Adrenal gland (tissue), 9 donors: ENCODE measurements at regions not wholly inside any gene's neighbourhood (a gene's known extent, or its start where the extent isn't known, plus 50 kb on each side); places are given as distances from the start of the nearest gene placed in this dataset.

ENCODE experiments used
- DNase-seq, 7 donors: peaks; one replicate each; pipeline ENCODE4 v3.0.0-alpha.2; 2019 to 2020
- H3K27ac ChIP-seq, 5 donors: fragments of 200-600 bp; sonication (generic) in 4 of 5; 1 replicate in 3 of 5; 2 replicates in 2 of 5; pipeline versions ENCODE4 v1.5.1 to v1.8.0; 2016 to 2020; ENCODE audit warnings: mild to moderate bottlenecking in 1 of 5
- H3K27me3 ChIP-seq: fragments of 200-600 bp; 2 replicates; pipeline ENCODE4 v1.8.0; 2021
- H3K36me3 ChIP-seq, 2 donors: fragments of 200-600 bp; replicated peaks in 1 of 2; 1 replicate in 1 of 2; 2 replicates in 1 of 2; pipeline versions ENCODE4 v1.5.1 to v1.8.0; 2018 to 2022
- H3K4me1 ChIP-seq, 2 donors: fragments of 200-600 bp; replicated peaks in 1 of 2; 1 replicate in 1 of 2; 2 replicates in 1 of 2; pipeline versions ENCODE4 v1.5.1 to v1.8.0; 2018 to 2021
- H3K4me3 ChIP-seq, 4 donors: fragments of 200-600 bp; sonication (generic) in 3 of 4; one replicate each; pipeline ENCODE4 v1.5.1; 2016 to 2018
- H3K9me3 ChIP-seq, 3 donors: fragments of 200-600 bp; sonication (generic) in 1 of 3; replicated peaks in 1 of 3; 1 replicate in 2 of 3; 2 replicates in 1 of 3; pipeline versions ENCODE4 v1.5.1 to v1.8.0; 2016 to 2021
- CTCF ChIP-seq, 6 experiments: fragments of 450-650 bp in 4 of 6; fragments of 200-600 bp in 2 of 6; sonication (generic) in 1 of 6; IDR thresholded peaks; 1 replicate in 5 of 6; 2 replicates in 1 of 6; pipeline versions ENCODE4 v1.5.1 to v1.8.0; 2016 to 2021; ENCODE audit warnings: antibody characterized with exemption in 6 of 6, mild to moderate bottlenecking in 2 of 6, moderate library complexity in 1 of 6
- POLR2A ChIP-seq, 2 donors: fragments of 450-650 bp; IDR thresholded peaks; one replicate each; pipeline ENCODE4 v1.6.1; 2017; ENCODE audit warnings: antibody characterized with exemption in 2 of 2, mild to moderate bottlenecking in 2 of 2, moderate library complexity in 1 of 2
- WGBS, 4 donors: extraction: QIAGEN DNeasy Blood & Tissue Kit in 2 of 4; methylation state at CpG; one replicate each; pipeline versions ENCODE4 v1.1.5 to v1.1.7; 2013 to 2017; 5-methylcytosine and 5-hydroxymethylcytosine counted together
- intact Hi-C, 2 donors: fragments of 100-400 bp; cut with DNase I; formaldehyde crosslinking; loops; one replicate each; pipeline versions ENCODE4 v1.14.1 to v1.15.0; 2022 to 2023
- donor health status: healthy with polysubstance abuse.
- donor health status: Bipolar disorder and iron deficiency.
- donor health status: DM: yes; HTN: yes; CAD: no.
- donor health status: DM: no; HTN: no; CAD: no.
- donor health status: DM: no; HTN: no; CAD: no.

DNA sequence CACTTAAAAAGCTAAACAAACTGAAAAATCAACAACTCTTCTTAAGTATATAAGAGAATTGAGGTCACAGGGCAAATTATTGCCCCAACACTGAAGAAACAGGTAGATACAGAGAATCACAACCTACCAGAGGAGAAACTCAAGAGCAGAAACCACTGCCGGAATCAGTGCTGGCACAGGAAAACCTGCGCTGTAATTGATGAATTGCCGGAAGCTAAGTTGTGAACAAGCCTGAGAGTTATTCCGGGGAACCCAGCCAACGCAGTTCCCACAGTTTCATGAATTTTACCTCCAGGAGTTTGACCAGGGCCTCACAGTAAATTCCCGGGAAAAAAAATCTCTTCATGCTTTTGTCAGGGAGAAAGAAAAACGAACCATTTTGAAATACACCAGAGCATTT lies 657.1 kb upstream of the BRINP3 start:
- no peak for TF ChIP-seq POLR2A (IDR thresholded peaks at IDR 0.05)
- no peak for TF ChIP-seq CTCF (IDR thresholded peaks at IDR 0.05)
- no peaks in the 10 kb centered on the region for H3K27me3 ChIP-seq
- no peaks in the 10 kb centered on the region for H3K4me1 ChIP-seq
- intact Hi-C loops: no loop called here
- H3K9me3 ChIP-seq: peaks cover 0 to 5% (median 0%) of the 10 kb centered on the region in 3 donors
- no peak overlapping the region for H3K4me3 ChIP-seq
- H3K36me3 ChIP-seq: no peaks in the 10 kb centered on the region
- H3K27ac ChIP-seq: no peak overlapping the region
- whole genome bisulfite sequencing, 4 donors: 31 to 35% (median 35%) methylated on average over 7 of the region's 7 CpGs
- DNase-seq: no peak

GRCh38 chr1:191140038-191140437 lies 662.4 kb upstream of the BRINP3 start:
- H3K27ac ChIP-seq: no peak overlapping the region
- no peak overlapping the region for H3K4me3 ChIP-seq
- intact Hi-C loops: no loop called here
- H3K27me3 ChIP-seq: no peaks in the 10 kb centered on the region
- no peak for TF ChIP-seq POLR2A (IDR thresholded peaks at IDR 0.05)
- no peak for TF ChIP-seq CTCF (IDR thresholded peaks at IDR 0.05)
- DNase-seq: no peak
- 39 to 61% (median 58%) methylated on average over 1 of the region's 1 CpG for WGBS, 4 donors
- H3K4me1 ChIP-seq: no peaks in the 10 kb centered on the region
- no peaks in the 10 kb centered on the region for H3K36me3 ChIP-seq
- no peaks in the 10 kb centered on the region for H3K9me3 ChIP-seq

DNA sequence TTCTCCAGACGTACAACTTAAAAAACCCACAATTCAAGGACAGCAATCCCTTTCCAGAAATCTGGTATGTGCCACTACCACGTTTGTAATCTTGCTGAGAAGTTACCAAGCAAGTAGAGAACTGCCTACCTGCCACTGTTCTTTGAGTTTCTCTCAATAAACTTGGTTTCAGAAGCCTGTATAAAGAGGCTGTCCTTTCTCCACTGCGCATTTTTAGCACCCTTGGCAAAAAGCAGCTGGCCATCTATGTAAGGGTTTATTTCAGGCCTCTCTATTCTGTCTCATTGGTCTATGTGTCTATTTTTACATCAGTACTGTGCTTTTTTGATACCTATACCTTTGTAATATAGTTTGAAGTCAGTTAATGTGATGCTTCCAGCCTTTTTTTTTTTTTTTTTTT lies 665.1 kb upstream of the BRINP3 start:
- 28 to 55% (median 41%) methylated on average over 3 of the region's 3 CpGs for WGBS, 4 donors
- Histone ChIP-seq H3K4me1 (no peaks in the 10 kb centered on the region), H3K36me3 (no peaks in the 10 kb centered on the region), H3K4me3 (no peak overlapping the region), H3K27ac (no peak overlapping the region), H3K9me3 (no peaks in the 10 kb centered on the region), H3K27me3 (no peaks in the 10 kb centered on the region)
- DNase-seq: no peak
- intact Hi-C loops: no loop called here
- TF ChIP-seq CTCF (IDR thresholded peaks at IDR 0.05): no peak

GRCh38 chr1:191145834-191146233 lies 668.2 kb upstream of the BRINP3 start:
- DNase-seq: no peak
- Histone ChIP-seq H3K27me3 (no peaks in the 10 kb centered on the region), H3K9me3 (no peaks in the 10 kb centered on the region), H3K27ac (no peak overlapping the region), H3K36me3 (no peaks in the 10 kb centered on the region), H3K4me1 (no peaks in the 10 kb centered on the region), H3K4me3 (no peak overlapping the region)
- WGBS, 4 donors: 69 to 83% (median 72%) methylated on average over 3 of the region's 3 CpGs
- TF ChIP-seq POLR2A (IDR thresholded peaks at IDR 0.05) (no peak), CTCF (IDR thresholded peaks at IDR 0.05) (no peak)
- intact Hi-C loops: no loop called here
